Stimulated activated CD8-positive, alpha-beta memory T cell treated with anti-CD3 and anti-CD28 coated beads, Interleukin-7, amount 100 ng/mL, for 24 hours (primary cell): ENCODE measurements at regions not wholly inside any gene's neighbourhood (a gene's known extent, or its start where the extent isn't known, plus 50 kb on each side); places are given as distances from the start of the nearest gene placed in this dataset.

Experiments
- DNase-seq: peaks from one replicate; pipeline ENCODE4 v3.0.0-alpha.2; 2020; ENCODE audit warnings: low read depth

GRCh38 chr1:193785850-193786420 is 599.5 kb upstream of the B3GALT2 start:
- no peak for DNase-seq

- no peak for DNase-seq
Observed at GRCh38 chr1:193774536-193775323, 588.3 kb upstream of the B3GALT2 start.

- DNase-seq, result no peak
Observed at GRCh38 chr1:193771596-193771995, 585.2 kb upstream of the B3GALT2 start.

- DNase-seq, result no peak
Observed at GRCh38 chr1:193769651-193770050, 583.2 kb upstream of the B3GALT2 start.

- DNase-seq, result no peak
Observed at GRCh38 chr1:193767886-193768285, 581.5 kb upstream of the B3GALT2 start.

GRCh38 chr1:193766329-193766728 is 579.9 kb upstream of the B3GALT2 start:
- no peak for DNase-seq

- no peak for DNase-seq
Observed at GRCh38 chr1:193763266-193763665, 576.9 kb upstream of the B3GALT2 start.

- no peak for DNase-seq
Observed at GRCh38 chr1:193762236-193762635, 575.8 kb upstream of the B3GALT2 start.

- no peak for DNase-seq
Observed at GRCh38 chr1:193755441-193755840, 569.0 kb upstream of the B3GALT2 start.

- DNase-seq, result no peak
Observed at GRCh38 chr1:193754732-193755427, 568.5 kb upstream of the B3GALT2 start.

- DNase-seq, result no peak
Observed at GRCh38 chr1:193754151-193754550, 567.7 kb upstream of the B3GALT2 start.

- no peak for DNase-seq
Observed at GRCh38 chr1:193753038-193753756, 566.8 kb upstream of the B3GALT2 start.

GRCh38 chr1:193749868-193750267 is 563.5 kb upstream of the B3GALT2 start:
- DNase-seq, result no peak

GRCh38 chr1:193747579-193747978 is 561.2 kb upstream of the B3GALT2 start:
- no peak for DNase-seq

GRCh38 chr1:193741228-193741627 is 554.8 kb upstream of the B3GALT2 start:
- no peak for DNase-seq

- DNase-seq, result no peak
Observed at GRCh38 chr1:193740762-193741161, 554.3 kb upstream of the B3GALT2 start.

GRCh38 chr1:193736507-193736906 is 550.1 kb upstream of the B3GALT2 start:
- no peak for DNase-seq

- no peak for DNase-seq
Observed at GRCh38 chr1:193733674-193734073, 547.3 kb upstream of the B3GALT2 start.

GRCh38 chr1:193730017-193730416 is 543.6 kb upstream of the B3GALT2 start:
- no peak for DNase-seq

GRCh38 chr1:193729429-193729828 is 543.0 kb upstream of the B3GALT2 start:
- no peak for DNase-seq

GRCh38 chr1:193727850-193728249 is 541.4 kb upstream of the B3GALT2 start:
- DNase-seq, result no peak

- no peak for DNase-seq
Observed at GRCh38 chr1:193726722-193727121, 540.3 kb upstream of the B3GALT2 start.

GRCh38 chr1:193712392-193712791 is 526.0 kb upstream of the B3GALT2 start:
- no peak for DNase-seq
